GM12874 (cell line): ENCODE measurements at regions not wholly inside any gene's neighbourhood (a gene's known extent, or its start where the extent isn't known, plus 50 kb on each side); places are given as distances from the start of the nearest gene placed in this dataset.

Source experiments
- TF ChIP-seq, protein P1 (sequence below): IDR thresholded peaks from 2 replicates; pipeline ENCODE4 v1.5.1; 2011; ENCODE audit warnings: low read depth, mild to moderate bottlenecking, control low read depth, low read length, moderate library complexity; ENCODE audit not compliant: insufficient read depth

DNA sequence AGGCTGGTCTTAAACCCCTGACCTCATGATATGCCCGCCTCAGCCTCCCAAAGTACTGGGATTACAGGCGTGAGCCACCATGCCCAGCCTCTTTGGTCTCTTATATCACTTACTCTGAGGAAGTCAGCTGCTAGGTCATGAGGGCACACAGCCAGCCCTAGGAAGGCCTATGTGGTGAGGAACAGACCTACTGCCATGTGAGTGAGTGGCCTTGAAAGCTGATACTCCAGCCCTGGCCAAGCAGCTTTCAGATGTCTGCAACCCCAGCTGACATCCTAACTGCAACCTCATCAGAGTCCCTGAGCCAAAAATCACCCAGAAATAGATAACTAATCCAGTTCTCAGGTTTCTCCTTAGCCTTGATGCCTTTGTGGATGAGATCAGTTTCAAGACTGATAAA is 224.3 kb downstream of the EDEM1 start:
- TF ChIP-seq, protein P1, sequence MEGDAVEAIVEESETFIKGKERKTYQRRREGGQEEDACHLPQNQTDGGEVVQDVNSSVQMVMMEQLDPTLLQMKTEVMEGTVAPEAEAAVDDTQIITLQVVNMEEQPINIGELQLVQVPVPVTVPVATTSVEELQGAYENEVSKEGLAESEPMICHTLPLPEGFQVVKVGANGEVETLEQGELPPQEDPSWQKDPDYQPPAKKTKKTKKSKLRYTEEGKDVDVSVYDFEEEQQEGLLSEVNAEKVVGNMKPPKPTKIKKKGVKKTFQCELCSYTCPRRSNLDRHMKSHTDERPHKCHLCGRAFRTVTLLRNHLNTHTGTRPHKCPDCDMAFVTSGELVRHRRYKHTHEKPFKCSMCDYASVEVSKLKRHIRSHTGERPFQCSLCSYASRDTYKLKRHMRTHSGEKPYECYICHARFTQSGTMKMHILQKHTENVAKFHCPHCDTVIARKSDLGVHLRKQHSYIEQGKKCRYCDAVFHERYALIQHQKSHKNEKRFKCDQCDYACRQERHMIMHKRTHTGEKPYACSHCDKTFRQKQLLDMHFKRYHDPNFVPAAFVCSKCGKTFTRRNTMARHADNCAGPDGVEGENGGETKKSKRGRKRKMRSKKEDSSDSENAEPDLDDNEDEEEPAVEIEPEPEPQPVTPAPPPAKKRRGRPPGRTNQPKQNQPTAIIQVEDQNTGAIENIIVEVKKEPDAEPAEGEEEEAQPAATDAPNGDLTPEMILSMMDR: no peak

DNA sequence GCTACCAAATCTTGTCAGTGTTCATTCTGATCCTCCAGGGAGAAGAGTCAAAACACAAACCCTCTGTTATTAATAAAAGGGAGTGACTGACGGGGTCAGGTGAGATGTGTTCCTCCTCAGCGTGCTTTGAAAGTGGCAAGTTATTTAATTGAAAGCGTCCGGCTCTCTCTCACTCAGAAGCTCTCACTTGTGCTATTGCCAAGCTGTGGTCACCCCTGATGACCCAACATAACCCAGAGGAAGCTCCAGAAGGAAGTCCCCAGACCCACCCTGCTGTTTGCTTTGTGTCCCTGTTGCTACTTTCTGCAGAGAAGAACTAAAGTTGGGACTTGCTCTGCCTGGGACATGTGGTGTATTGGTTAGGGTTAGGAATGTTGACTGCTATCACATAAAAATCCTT is 235.6 kb downstream of the EDEM1 start:
- TF ChIP-seq, protein P1: no peak

DNA sequence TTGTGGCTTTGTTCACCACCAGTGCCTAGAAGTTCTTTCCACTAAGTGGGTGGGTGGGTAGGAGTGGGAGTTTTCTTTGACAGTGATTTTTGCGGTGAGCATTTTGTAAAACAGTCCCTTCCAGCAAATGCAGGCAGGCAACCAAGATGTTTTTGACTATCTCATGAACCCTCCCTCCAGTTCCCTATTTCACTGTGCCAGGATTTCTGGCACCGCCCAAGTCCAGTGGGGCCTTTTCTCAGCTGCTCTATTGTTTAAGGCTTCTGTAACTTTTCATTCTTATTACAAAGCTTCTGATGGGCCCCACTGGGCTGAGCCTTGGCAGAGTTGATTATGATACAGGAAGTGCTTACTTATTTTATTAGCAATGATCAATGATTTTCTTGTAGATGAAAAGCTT is 236.0 kb downstream of the EDEM1 start:
- TF ChIP-seq, protein P1: no peak

DNA sequence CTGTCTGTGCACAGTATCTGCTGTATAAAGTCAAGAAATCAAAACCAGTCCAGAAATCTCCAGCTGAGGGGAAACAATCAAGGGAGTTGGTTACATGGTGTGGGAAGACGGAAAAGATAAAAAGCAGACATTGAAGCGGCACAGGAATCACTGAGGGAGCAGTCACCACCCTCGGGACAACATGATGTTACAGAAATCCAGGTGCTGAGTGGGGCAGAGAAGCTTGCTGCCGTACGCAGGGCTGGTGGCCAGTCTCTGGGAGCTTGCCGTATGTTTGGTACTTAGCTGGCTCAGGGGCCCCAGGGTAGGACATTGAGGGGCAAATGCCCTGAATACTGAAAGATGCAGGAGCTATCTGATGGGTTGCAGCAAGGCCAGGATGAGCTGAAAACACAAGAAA is 237.9 kb downstream of the EDEM1 start:
- TF ChIP-seq, protein P1: no peak

DNA sequence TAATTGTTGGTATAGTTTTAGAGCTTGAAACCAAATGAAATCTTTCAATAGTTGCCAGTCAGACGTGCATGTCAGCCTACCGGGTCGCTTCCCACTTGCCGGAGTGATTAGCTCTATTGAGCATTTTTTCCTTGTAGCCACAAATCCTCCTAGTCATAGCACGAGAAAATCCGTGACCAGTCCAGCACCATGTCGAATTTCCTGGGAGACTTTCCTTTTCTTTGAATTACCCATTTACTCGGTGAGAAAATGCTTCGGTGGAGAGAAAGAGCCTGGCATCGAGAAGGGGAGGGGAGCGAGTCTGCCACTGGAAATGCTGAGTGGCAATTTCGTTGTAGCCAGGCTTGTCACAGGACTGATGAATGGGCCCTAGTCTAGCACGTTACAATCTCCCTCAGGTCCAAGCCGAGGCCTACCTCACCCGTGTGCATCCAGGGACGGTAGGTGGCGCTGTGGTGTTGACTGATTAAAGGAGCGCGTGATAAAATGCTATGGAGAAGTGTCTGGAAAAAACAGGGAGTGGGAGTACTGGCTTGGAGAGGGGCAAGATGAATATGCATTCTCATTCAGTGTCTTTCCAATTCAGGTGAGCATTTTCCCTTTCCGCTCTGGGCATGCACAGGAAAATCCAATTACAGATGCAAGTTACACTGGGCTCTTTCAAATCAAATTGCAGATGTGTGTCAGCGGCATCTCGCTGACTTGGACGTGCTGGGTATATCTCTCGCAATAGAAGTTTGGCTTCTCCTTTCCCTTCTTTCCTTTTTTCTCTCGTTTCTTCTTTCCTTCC is 238.8 kb downstream of the EDEM1 start:
- TF ChIP-seq, protein P1: peak; percentile 86

DNA sequence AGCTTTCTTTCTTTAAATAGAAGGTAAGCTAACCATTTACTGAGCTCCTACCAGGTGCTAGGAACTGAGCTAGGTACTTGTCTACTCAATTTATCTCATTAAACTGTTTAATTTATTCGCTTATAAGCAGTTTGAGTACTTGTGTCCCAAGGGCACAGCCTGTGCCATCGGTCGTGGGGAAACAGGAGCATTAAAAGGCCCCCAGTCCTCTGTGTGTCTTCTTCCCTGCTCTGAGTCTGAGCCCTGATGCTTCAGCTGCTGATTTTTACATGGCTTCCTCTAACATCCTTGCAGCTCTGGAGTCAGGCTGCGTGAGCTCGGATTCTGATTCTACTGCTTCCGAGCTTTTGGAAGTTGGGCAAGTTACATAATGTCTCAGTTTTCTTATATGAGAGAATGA is 239.5 kb downstream of the EDEM1 start:
- TF ChIP-seq, protein P1: no peak

DNA sequence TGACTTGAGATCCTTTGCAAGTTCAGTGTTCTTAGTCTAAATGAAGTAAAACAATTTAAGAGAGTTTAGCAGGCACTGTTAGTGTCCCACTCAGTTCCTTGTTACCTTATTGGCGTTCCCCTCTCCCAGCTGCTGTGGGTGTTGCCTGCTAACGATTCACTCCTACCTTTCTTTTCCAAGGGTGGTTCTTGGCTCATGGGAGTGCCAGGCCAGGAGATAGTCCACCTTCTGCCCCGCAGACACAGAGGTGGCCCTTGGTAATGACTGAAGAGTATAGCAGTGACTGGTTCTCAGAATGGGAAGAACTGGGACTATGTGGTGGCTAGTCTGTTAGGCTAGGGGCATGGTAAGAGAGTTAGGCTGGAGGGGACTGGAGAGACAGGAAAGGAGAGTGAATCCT is 240.4 kb downstream of the EDEM1 start:
- TF ChIP-seq, protein P1: no peak
